Activated T-cell treated with anti-CD3 and anti-CD28 coated beads, Interleukin-2, amount 50 U/mL, for 72 hours (primary cell): ENCODE measurements at regions not wholly inside any gene's neighbourhood (a gene's known extent, or its start where the extent isn't known, plus 50 kb on each side); places are given as distances from the start of the nearest gene placed in this dataset.

Experiments used
- ATAC-seq, 2 donors: fragments of 150-1000 bp; cut with Tn5 transposase; replicated peaks in 1 of 2; 2 replicates each; pipeline ENCODE4 v1.10.0; 2021; ENCODE audit warnings: moderate library complexity in 2 of 2, mild to moderate bottlenecking in 1 of 2
- DNase-seq, 2 donors: peaks; one replicate each; pipeline ENCODE4 v3.0.0; 2021 to 2022; ENCODE audit warnings: mixed read lengths in 1 of 2
- H3K27ac Mint-ChIP-seq: one replicate; pipeline ENCODE4 v1.8.0; 2022; ENCODE audit warnings: mild to moderate bottlenecking, moderate library complexity, mixed read lengths
- H3K27me3 Mint-ChIP-seq: one replicate; pipeline ENCODE4 v1.8.0; 2022; ENCODE audit warnings: low read depth, mixed read lengths
- H3K36me3 Mint-ChIP-seq, 2 donors: one replicate each; pipeline ENCODE4 v1.8.0; 2022; ENCODE audit warnings: mixed read lengths in 2 of 2, mild to moderate bottlenecking in 1 of 2; ENCODE audit not compliant: insufficient read depth in 2 of 2
- H3K4me1 Mint-ChIP-seq: one replicate; pipeline ENCODE4 v1.8.0; 2022; ENCODE audit warnings: low read depth, mixed read lengths
- H3K4me3 Mint-ChIP-seq, 2 donors: one replicate each; pipeline ENCODE4 v1.8.0; 2022; ENCODE audit warnings: mild to moderate bottlenecking in 2 of 2, mixed read lengths in 2 of 2, moderate library complexity in 2 of 2
- H3K9me3 Mint-ChIP-seq, 2 donors: one replicate each; pipeline ENCODE4 v1.8.0; 2022; ENCODE audit warnings: mixed read lengths in 2 of 2

GRCh38 chr13:50353651-50354415 lies 338.6 kb downstream of the KCNRG start:
- H3K4me1 Mint-ChIP-seq = peaks cover 39% of the 10 kb centered on the region
- DNase-seq (no peak), ATAC-seq (peak; percentile 52 to 66)
- H3K36me3 Mint-ChIP-seq = no peaks in the 10 kb centered on the region
- H3K27me3 Mint-ChIP-seq = peaks cover 59% of the 10 kb centered on the region
- no peak overlapping the region for H3K4me3 Mint-ChIP-seq
- H3K9me3 Mint-ChIP-seq = no peaks in the 10 kb centered on the region
- no peak overlapping the region for H3K27ac Mint-ChIP-seq

GRCh38 chr13:50355797-50356196 lies 340.6 kb downstream of the KCNRG start:
- ATAC-seq (peak; percentile 55 to 73), DNase-seq (peak in 1 of 2 donors; percentile 10)
- H3K36me3 Mint-ChIP-seq = no peaks in the 10 kb centered on the region
- H3K27me3 Mint-ChIP-seq = peaks cover 69% of the 10 kb centered on the region
- no peak overlapping the region for H3K27ac Mint-ChIP-seq
- no peak overlapping the region for H3K4me3 Mint-ChIP-seq
- no peaks in the 10 kb centered on the region for H3K9me3 Mint-ChIP-seq
- peaks cover 53% of the 10 kb centered on the region for H3K4me1 Mint-ChIP-seq

GRCh38 chr13:50357136-50357535 lies 341.9 kb downstream of the KCNRG start:
- ATAC-seq (no peak), DNase-seq (no peak)
- Mint-ChIP-seq H3K27me3 (peaks cover 71% of the 10 kb centered on the region), H3K36me3 (no peaks in the 10 kb centered on the region), H3K4me1 (peaks cover 65% of the 10 kb centered on the region), H3K27ac (no peak overlapping the region), H3K4me3 (no peak overlapping the region), H3K9me3 (no peaks in the 10 kb centered on the region)

GRCh38 chr13:50357586-50358118 lies 342.4 kb downstream of the KCNRG start:
- H3K27ac Mint-ChIP-seq = no peak overlapping the region
- peaks cover 75% of the 10 kb centered on the region for H3K27me3 Mint-ChIP-seq
- no peaks in the 10 kb centered on the region for H3K36me3 Mint-ChIP-seq
- H3K9me3 Mint-ChIP-seq = no peaks in the 10 kb centered on the region
- DNase-seq (no peak), ATAC-seq (no peak)
- no peak overlapping the region for H3K4me3 Mint-ChIP-seq
- H3K4me1 Mint-ChIP-seq = peaks cover 65% of the 10 kb centered on the region

GRCh38 chr13:50358231-50359040 lies 343.2 kb downstream of the KCNRG start:
- Mint-ChIP-seq H3K4me3 (no peak overlapping the region), H3K27ac (no peak overlapping the region), H3K9me3 (no peaks in the 10 kb centered on the region), H3K4me1 (peaks cover 60% of the 10 kb centered on the region), H3K36me3 (no peaks in the 10 kb centered on the region), H3K27me3 (peaks cover 75% of the 10 kb centered on the region)
- DNase-seq = no peak
- ATAC-seq = no peak

GRCh38 chr13:50359041-50359367 lies 343.8 kb downstream of the KCNRG start:
- H3K4me3 Mint-ChIP-seq = no peak overlapping the region
- ATAC-seq (no peak), DNase-seq (no peak)
- no peaks in the 10 kb centered on the region for H3K9me3 Mint-ChIP-seq
- H3K27ac Mint-ChIP-seq = no peak overlapping the region
- peaks cover 54% of the 10 kb centered on the region for H3K4me1 Mint-ChIP-seq
- H3K27me3 Mint-ChIP-seq = peaks cover 75% of the 10 kb centered on the region
- no peaks in the 10 kb centered on the region for H3K36me3 Mint-ChIP-seq

GRCh38 chr13:50359779-50360178 lies 344.5 kb downstream of the KCNRG start:
- peaks cover 51% of the 10 kb centered on the region for H3K4me1 Mint-ChIP-seq
- H3K36me3 Mint-ChIP-seq = no peaks in the 10 kb centered on the region
- ATAC-seq (peak; percentile 77 to 79), DNase-seq (peak; percentile 37 to 43)
- H3K9me3 Mint-ChIP-seq = no peaks in the 10 kb centered on the region
- peaks cover 75% of the 10 kb centered on the region for H3K27me3 Mint-ChIP-seq
- H3K4me3 Mint-ChIP-seq = no peak overlapping the region
- no peak overlapping the region for H3K27ac Mint-ChIP-seq

GRCh38 chr13:50360637-50361036 lies 345.4 kb downstream of the KCNRG start:
- Mint-ChIP-seq H3K36me3 (no peaks in the 10 kb centered on the region), H3K27me3 (peaks cover 74% of the 10 kb centered on the region), H3K9me3 (no peaks in the 10 kb centered on the region), H3K27ac (no peak overlapping the region), H3K4me3 (no peak overlapping the region), H3K4me1 (peaks cover 54% of the 10 kb centered on the region)
- no peak for ATAC-seq
- DNase-seq = no peak

- Mint-ChIP-seq H3K27ac (no peak overlapping the region), H3K9me3 (no peaks in the 10 kb centered on the region), H3K27me3 (peaks cover 68% of the 10 kb centered on the region), H3K4me1 (peaks cover 54% of the 10 kb centered on the region), H3K36me3 (no peaks in the 10 kb centered on the region), H3K4me3 (peak overlapping the region in 1 of 2 donors; percentile 42)
- DNase-seq (no peak), ATAC-seq (no peak)
Observed at GRCh38 chr13:50361282-50361681, 346.0 kb downstream of the KCNRG start.

GRCh38 chr13:50365408-50366391 lies 350.5 kb downstream of the KCNRG start:
- no peaks in the 10 kb centered on the region for H3K36me3 Mint-ChIP-seq
- H3K4me1 Mint-ChIP-seq = peaks cover 55% of the 10 kb centered on the region

GRCh38 chr13:50366488-50367174 lies 351.4 kb downstream of the KCNRG start:
- Mint-ChIP-seq H3K4me1 (peaks cover 49% of the 10 kb centered on the region), H3K9me3 (no peaks in the 10 kb centered on the region), H3K36me3 (no peaks in the 10 kb centered on the region), H3K4me3 (peak overlapping the region; percentile 80 to 91), H3K27me3 (peaks cover 58% of the 10 kb centered on the region), H3K27ac (peak overlapping the region; percentile 97)
- DNase-seq (peak; percentile 66), ATAC-seq (peak; percentile 83 to 84)

More at GRCh38 chr13:50365408-50366391, 350.5 kb downstream of the KCNRG start:
- peak; percentile 62 to 69 for ATAC-seq
- peak; percentile 57 to 66 for DNase-seq
- no peaks in the 10 kb centered on the region for H3K9me3 Mint-ChIP-seq
- peak overlapping the region; percentile 80 to 91 for H3K4me3 Mint-ChIP-seq
- peak overlapping the region; percentile 92 for H3K27ac Mint-ChIP-seq
- peaks cover 58% of the 10 kb centered on the region for H3K27me3 Mint-ChIP-seq

- no peak for ATAC-seq
- Mint-ChIP-seq H3K4me3 (no peak overlapping the region), H3K36me3 (no peaks in the 10 kb centered on the region), H3K27ac (no peak overlapping the region), H3K9me3 (no peaks in the 10 kb centered on the region), H3K4me1 (peaks cover 42% of the 10 kb centered on the region), H3K27me3 (peaks cover 49% of the 10 kb centered on the region)
- no peak for DNase-seq
Observed at GRCh38 chr13:50369646-50370045, 354.4 kb downstream of the KCNRG start.
